NOMO-1 treated with DMSO at 0.1 percent for 48 hours (cell line): ENCODE measurements at regions not wholly inside any gene's neighbourhood (a gene's known extent, or its start where the extent isn't known, plus 50 kb on each side); places are given as distances from the start of the nearest gene placed in this dataset.
"Not testable (repeated sequence)": the region's sequence is repeated elsewhere in the genome, so short reads cannot be mapped to it uniquely, and the experiment has no call there.

Source experiments
- DNase-seq: peaks from one replicate; lab custom pipeline; 2025; ENCODE audit not compliant: unreplicated experiment; lab: John Stamatoyannopoulos, UW

GRCh38 chr2:101645886-101646285, 51.6 kb upstream of the MAP4K4 start:
- not testable (repeated sequence) for DNase-seq

DNA sequence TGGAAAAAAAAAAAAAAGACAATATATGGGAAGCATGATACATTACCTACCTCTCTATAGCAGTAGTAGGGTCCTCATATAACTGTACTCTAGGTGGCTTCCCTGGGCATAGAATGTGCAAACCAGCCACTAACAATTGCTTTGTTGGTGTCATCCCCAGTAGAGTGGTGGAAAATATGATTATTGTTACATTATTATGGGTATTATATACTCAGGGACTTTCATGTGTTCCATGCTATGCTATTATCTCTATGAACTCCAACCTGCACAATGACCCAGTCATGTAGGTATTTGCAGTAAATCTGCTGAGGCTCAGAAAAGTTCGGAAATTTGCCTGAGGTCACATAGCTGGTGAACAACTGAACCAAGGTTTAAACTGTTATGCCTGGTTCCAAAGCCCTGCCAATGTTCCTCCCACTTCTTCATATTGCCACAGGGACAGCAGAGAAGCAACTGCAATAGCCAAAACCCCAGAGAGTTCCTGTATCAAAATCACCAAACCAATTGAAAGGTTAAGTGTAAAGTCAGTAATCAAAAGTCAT, 52.6 kb upstream of the MAP4K4 start:
- DNase-seq, result no peak

- no peak for DNase-seq
Measured at GRCh38 chr2:101643004-101643524, 54.4 kb upstream of the MAP4K4 start.

DNA sequence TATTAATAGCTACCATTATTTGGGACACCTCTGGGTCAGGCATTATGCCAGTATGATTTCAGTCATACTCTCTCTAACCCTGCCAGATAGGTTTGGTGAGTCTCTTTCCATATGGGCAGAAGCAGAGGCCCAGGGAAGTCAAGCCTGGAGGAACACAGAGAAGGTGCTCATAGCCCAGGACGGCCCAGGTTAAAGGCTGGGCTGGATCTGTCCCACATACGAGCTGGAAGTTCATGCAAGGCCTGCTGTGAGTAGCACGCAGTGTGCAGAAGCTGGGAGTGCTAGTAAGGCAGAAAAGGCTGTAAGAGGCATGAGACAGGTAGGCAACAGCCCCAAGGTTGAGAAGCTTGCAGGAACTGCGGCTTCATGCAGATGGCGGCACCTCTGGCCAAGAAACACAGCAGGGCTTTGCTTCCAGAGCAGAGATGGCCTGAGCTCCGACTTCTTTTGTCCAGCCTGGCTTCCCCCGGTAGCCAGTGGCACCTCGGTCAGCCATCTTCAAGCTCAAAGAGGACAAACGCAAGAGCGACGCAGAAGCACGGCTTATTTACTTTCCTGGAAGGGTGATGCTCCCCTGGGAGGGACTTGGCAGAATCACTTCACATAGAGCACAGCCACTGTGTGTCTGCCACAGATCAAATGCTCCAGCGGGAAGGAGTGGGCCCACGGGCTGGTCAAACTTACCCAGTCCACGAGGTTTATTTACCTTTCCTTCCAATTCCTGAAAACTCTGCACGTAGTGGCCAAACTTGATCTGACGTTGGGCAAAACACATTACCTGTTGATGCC, 58.5 kb upstream of the MAP4K4 start:
- DNase-seq, result no peak

DNA sequence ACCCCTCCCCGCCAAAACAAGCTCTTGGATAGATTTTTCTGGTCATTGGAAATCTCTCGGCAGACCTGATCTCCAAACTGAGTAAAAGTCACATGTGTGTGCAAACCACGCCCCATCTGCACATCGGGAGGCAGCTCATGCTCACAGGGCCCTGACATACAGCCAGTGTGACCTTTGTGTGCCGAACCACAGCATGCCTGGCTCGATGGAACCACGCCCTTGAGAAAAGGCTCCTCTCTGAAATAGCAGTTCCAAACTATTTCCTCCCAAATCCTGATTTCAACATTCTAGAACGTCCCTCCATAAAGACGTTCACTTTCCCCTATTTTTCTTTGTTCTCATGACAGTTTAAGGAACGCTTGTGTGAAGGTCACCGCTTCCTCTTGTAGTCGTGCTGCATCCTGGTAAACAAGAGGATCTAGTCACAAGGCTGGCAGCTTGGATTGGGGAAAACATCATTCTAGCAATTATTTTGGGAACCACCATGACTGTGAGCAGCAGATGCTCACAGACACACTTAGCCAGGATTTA, 59.3 kb upstream of the MAP4K4 start:
- no peak for DNase-seq

DNA sequence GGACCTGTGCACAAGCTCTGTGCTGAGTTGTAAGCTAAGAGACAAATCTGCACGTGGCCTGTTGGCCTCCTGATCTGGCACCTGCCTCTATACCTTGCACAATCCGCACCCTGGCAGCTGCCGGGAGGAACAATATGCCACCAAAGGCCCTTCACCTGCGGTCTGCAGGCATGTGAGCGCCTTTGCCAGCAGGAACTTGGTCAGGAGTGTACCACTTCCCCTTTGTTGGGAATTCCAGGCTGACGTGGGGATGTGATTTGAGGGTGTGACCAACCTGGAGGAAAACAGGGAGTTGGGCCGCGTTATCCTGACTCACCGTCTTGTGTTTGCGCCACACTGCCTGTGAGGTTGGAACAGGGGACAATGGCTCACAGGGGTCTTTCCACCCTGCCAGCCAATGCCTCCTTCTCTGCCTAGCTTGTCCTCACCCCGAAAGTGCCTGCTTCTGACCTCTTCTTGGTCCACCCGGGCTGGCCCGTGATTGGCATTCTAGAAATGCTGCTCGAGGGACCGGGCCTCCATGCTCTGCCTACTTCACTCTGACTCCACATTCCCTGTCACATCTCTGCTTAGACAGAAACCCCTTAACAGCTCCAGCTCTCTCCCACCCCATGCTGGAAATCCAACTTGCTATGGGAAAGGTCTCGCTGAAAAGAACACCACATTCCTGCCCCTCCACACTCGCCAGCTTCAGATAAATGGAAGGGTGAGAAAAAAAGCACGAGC, 67.1 kb upstream of the MAP4K4 start:
- no peak for DNase-seq

DNA sequence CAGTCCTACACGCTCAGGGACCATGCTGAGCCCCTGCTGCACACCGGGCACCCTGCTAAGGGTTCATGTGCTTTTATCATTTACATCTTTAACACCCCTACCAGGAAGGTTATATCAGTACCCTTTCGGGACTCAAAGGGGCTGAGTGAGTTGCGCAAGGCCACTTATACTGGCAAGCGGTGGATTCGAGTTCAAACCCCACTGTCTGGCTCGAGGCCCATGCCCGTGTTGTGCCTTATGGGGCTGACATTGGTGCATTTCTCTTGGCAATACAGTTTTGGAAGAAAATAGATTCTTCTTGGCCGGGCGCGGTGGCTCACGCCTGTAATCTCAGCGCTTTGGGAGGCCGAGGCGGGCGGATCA, 69.5 kb upstream of the MAP4K4 start:
- no peak for DNase-seq

DNA sequence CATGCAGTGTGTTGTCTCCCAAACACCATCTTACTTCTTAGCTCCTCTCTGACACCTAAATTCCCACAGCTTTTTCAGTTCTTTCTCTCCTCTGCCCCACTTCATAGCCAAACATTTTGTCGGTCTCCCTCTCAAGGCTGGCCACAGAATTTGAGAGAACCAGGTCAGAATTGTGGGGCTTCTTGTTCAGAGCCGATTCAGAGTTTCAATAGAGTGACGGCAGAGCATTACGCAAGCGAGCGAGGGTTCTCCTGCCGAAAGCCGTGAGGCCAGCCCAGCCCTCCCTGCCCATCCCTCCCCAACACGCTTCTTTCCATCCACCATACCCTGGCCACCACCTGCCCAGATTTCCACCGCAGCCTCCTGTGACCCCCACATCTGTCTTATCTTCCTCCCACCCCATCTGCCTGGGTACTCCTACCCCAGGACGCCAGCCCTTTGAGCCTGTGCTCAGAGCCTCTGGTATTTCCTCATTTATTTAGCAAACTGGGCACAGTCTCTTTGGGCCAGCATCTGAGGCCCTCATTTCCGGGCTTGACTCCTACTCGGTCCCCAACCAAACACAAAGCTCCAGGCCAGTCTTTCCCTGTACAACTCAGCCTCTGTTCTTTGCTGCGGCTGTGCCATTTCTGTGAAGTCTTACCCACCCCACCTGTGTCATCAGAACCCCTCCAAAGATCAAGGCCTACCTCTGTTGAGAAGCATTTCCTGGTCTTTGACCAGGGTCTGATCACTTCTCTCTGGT, 70.0 kb upstream of the MAP4K4 start:
- DNase-seq, result peak; percentile 69

GRCh38 chr2:101625814-101626213, 71.7 kb upstream of the MAP4K4 start:
- not testable (repeated sequence) for DNase-seq

DNA sequence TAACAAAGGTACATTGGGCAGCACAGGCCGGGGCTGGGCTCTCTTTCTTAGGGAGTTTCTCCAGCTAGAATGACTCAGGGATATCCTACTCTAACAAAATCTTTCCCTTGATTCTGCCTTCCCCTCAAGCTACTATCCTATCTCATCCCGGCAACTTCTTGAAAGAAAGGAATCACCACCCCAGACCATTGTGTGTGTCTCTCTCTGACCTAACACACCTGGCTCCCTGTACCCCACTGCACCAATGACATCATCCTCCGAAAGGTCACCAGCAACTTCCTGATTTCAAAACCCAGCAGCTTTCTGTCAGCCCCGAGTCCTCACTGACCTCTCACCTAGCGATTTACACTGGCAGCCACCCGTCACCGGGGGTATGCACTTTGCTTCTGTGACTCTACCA, 72.1 kb upstream of the MAP4K4 start:
- peak; percentile 51 for DNase-seq

- no peak for DNase-seq
Measured at GRCh38 chr2:101624706-101625332, 72.7 kb upstream of the MAP4K4 start.

- peak; percentile 96 for DNase-seq
Measured at GRCh38 chr2:101623031-101623521, 74.4 kb upstream of the MAP4K4 start.

GRCh38 chr2:101622210-101623030, 75.1 kb upstream of the MAP4K4 start:
- DNase-seq, result peak; percentile 11

- peak; percentile 71 for DNase-seq
Measured at GRCh38 chr2:101619191-101619591, 78.3 kb upstream of the MAP4K4 start.

GRCh38 chr2:101617796-101618195, 79.7 kb upstream of the MAP4K4 start:
- DNase-seq, result no peak

GRCh38 chr2:101617188-101617587, 80.3 kb upstream of the MAP4K4 start:
- DNase-seq, result no peak

- DNase-seq, result no peak
Measured at GRCh38 chr2:101614127-101614759, 83.3 kb upstream of the MAP4K4 start.

DNA sequence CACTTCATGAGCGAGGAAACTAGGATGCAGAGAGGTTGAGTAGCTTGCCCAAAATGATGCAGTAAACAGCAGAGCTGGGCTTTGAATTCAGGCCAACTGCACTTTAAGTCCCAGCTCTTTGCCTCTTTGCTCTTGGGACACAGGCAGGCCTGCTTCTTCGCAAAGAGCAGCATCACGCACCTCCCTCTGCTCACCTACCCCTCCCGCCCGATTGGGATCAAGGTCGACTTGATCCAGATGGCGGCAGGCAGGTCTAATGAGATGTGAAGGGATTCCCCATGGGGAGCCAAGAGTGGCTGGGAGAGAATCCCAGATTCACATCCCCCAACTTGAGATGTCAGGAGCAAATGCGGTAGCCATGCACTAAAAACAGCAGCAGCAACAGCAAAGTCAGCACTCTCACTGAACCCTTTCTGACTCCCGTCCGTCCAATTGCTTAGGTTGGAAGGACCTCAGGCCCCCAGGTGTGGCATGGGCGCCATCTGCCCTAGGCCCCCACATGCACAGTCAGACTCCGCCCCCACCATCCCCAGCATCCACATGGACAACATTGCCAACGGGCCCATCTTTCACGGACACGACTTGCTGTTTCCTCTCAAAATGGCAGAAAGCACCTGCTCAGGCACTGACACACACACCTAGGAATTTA, 84.3 kb upstream of the MAP4K4 start:
- DNase-seq, result no peak

GRCh38 chr2:101612019-101612418, 85.5 kb upstream of the MAP4K4 start:
- no peak for DNase-seq
